HG03442 (cell line): ENCODE measurements at regions not wholly inside any gene's neighbourhood (a gene's known extent, or its start where the extent isn't known, plus 50 kb on each side); places are given as distances from the start of the nearest gene placed in this dataset.

Source experiments
- ATAC-seq: cut with Tn5 transposase; IDR thresholded peaks from one replicate; pipeline ENCODE4 v1.9.1; 2021; ENCODE audit warnings: mild to moderate bottlenecking, moderate library complexity; ENCODE audit not compliant: unreplicated experiment

DNA sequence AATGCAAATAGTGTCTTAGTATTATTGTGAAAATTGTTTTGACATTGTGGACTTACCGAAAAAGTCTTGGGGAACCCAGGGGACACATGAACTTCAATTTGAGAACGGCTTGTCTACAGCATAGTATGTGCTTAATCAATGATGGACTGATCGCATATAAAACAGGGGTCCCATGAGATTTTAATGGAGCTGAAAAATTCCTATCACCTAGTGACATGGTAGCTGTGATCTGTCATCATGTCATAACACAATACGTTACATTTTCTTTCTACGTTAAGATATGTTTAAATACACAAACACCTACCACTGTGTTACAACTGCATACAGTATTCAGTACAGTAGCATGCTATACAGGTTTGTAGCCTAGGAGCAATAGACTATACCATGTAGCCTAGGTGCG is 153.3 kb upstream of the FOXD3 start:
- no peak for ATAC-seq

DNA sequence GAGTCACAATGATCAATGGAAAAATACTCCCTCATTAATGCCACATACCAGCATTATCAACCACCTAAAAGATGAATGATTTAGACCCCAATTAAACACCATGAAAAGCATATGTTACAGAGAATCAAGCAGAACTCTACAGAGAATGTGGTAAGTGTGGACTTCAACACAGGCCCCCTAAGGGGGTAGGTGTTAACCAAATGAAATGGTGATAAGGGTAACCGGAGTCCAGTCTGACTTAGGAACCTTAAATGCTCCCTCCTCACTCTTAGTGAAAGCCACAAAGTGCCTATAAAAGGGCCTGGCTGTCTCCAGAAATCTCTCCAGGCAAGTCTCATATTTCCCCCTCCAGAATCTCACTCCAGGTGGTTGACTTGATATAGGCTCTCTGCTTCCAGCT is 149.2 kb upstream of the FOXD3 start:
- no peak for ATAC-seq

GRCh38 chr1:63189677-63190076 is 132.7 kb upstream of the FOXD3 start:
- no peak for ATAC-seq

- no peak for ATAC-seq
Observed at GRCh38 chr1:63190171-63190570, 132.2 kb upstream of the FOXD3 start.

GRCh38 chr1:63198871-63199394 is 123.4 kb upstream of the FOXD3 start:
- no peak for ATAC-seq

DNA sequence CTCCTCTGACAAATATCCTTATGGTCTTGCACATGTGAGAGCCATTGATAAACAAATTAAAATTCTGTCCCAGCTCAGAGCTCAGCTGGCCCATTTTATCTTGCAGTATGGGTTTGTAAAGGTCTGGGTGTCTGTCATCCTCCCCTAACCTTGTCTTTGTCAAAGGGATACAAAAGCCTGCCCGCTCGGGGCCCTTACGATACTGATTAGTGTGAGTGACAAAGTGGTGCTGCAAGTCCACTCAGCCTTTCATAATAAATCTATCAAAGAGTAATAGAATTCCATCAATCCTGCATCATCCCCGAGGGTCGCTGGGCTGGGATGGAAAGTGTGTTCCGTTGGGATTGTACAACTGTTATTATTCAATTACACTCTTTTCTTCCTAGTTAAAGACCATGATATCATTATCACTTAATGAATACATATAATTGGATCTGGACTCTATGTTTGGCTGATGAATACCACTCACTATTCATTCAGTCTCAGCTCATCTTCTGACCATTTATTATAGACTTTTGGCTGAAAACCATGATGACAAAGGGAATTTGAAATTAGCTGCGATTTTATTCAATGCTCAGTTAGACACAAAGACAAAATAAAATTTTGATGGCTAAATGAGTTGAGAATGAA is 122.5 kb upstream of the FOXD3 start:
- no peak for ATAC-seq

DNA sequence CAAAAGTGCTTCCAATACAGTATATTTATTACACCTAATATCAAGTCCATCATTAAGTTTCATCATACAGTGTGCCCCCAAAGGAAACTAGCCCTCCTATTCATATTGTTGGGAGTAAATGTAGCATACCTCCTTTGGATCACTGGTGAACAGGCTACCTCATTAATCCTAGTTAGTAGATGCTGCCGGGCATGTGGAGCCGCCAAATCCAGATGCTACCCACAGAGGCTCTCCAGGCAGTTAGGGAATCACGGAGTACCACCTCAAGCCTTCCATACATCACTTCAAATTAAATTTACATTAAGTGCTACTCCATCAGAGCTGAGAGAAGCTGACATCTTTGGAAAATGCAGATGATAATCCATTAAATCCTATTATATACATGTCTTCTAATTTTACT is 121.7 kb upstream of the FOXD3 start:
- no peak for ATAC-seq

- no peak for ATAC-seq
Observed at GRCh38 chr1:63203641-63204040, 118.7 kb upstream of the FOXD3 start.

- no peak for ATAC-seq
Observed at GRCh38 chr1:63205776-63206175, 116.6 kb upstream of the FOXD3 start.

- ATAC-seq = no peak
Observed at GRCh38 chr1:63214553-63214952, 107.8 kb upstream of the FOXD3 start.

- no peak for ATAC-seq
Observed at GRCh38 chr1:63223426-63223825, 98.9 kb upstream of the FOXD3 start.

GRCh38 chr1:63230722-63231121 is 91.6 kb upstream of the FOXD3 start:
- ATAC-seq = no peak

DNA sequence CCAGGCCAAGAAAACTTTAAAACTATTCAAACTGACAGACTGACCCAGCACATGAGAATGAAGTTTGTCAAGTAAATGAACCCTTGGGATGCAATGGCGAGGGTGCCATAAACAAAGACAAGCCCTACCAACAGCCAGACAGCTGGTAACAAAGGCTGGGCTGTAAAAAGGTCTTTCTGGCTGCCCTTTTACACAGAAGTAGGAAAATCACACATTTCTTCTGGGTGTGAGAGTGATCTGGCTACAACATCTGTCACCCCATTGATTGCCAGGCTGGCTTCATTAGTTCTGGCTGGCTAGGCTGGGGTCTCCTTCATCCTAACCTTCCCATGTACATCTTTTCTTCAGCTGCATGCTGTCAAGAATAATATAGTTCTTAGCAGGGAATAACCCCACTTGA is 83.6 kb upstream of the FOXD3 start:
- ATAC-seq = no peak

DNA sequence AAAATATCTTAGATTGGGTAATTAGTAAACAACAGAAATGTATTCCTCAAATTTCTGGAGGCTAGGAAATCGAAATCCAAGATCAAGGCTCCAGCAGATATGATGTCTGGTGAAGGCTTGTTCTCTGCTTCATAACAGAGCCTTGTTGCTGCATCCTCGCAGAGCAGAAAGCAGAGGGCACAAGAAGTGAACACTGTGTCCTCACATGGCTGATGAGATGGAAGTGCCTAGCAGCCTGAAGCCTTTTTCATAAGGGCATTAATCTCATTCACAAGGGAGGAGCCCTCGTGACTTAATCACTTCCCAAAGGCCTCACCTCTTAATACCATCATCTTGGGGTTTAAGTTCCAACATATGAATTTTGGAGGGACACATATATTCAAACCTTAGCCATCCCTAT is 77.2 kb upstream of the FOXD3 start:
- ATAC-seq = no peak

DNA sequence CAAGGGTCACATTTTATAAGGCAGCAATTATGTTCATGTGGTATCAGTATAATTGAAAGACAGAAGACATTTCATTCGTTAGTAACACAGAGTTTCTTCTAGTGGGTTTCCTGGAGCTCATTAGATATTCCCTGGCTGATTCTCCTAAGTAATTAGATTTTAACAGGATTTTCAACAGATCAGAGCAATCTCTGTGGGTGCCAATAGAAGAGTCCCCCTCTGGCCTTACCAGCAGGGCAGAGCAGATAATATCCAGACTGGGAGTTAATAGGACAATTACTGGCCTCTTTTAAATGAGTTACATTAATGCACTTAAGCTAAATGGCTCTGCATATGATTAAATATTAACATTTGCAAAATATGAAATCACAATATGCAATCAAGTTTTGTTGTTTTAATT is 74.2 kb upstream of the FOXD3 start:
- no peak for ATAC-seq

DNA sequence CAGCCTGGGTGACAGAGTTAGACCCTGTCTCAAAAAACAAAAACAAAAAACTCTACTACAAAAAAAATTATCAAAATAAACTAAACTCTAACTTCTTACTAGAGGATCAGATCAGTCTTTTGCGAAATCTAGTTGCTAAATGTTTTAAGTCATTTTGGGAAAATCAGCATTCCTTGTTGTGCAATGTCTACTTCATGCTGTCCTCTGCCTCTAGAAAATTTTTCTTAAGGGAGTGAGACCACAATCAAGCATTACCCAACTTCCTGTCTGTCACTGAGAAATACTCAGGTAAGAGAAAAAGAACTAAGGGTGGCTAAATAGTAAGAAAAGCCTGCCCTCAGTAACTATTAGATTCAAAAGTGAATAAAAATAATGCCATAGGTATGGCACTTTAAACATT is 67.2 kb upstream of the FOXD3 start:
- no peak for ATAC-seq

- ATAC-seq = no peak
Observed at GRCh38 chr1:63261736-63262458, 60.5 kb upstream of the FOXD3 start.

- no peak for ATAC-seq
Observed at GRCh38 chr1:63262459-63262770, 60.0 kb upstream of the FOXD3 start.

DNA sequence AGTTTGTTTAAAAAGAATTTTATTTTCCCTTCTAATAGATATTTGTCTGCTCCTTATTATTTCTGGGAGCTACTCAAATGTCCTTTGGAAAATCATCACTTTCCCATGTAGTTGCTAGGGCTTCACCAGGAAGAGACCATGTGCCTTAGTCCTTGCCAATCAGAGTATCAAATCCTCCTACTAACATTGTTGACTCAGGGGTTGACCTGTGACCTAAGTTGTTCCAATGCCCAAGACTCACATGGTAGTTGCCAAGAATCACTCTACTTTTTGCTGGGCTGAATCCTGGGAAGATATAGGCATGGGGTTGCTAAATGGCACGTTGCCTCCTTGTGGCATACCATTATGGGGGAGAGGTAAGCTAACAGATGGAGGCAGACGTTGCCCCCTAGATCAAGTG is 58.2 kb upstream of the FOXD3 start:
- no peak for ATAC-seq

DNA sequence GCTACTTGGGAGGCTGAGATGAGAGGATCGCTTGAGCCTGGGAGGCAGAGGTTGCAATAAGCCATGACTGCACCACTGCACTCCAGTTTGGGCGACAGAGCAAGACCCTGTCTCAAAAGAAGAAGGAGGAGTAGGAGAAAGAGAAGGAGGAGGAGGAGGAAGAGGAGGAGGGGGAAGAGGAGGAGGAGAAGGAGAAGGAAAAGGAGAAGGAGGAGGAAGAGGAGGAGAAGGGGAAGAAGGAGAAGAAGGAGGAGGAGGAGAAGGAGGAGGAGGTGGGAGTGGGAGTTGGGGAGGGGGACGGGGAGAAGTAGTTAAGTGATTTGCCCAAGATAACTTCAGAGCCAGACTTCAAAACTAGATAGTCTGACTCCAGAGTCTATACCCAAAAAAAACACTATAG is 55.5 kb upstream of the FOXD3 start:
- ATAC-seq = no peak

- ATAC-seq = no peak
Observed at GRCh38 chr1:63268876-63269275, 53.5 kb upstream of the FOXD3 start.

DNA sequence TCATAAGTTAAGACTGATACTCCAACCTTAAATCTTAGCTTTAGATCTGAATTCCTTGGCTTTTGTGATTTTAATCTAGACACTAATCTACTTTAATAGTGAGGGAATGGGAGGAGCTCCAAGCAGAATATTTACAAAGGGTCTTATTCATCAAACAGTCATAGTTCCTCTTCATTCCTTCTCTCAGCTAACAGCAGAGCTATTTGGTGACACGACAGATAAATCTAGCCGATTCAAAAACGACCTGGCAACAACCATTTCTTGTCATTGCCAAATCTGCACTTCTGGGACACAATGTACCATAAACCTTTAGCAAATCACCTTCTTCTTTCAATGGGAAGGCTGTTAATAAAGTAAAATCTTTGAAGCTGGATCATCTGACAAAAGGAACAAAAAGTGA is 52.8 kb upstream of the FOXD3 start:
- ATAC-seq = no peak
